ENCODE measurements at regions not wholly inside any gene's neighbourhood (a gene's known extent, or its start where the extent isn't known, plus 50 kb on each side); places are given as distances from the start of the nearest gene placed in this dataset.
"Not testable (repeated sequence)": the region's sequence is repeated elsewhere in the genome, so short reads cannot be mapped to it uniquely, and the experiment has no call there.

DNA sequence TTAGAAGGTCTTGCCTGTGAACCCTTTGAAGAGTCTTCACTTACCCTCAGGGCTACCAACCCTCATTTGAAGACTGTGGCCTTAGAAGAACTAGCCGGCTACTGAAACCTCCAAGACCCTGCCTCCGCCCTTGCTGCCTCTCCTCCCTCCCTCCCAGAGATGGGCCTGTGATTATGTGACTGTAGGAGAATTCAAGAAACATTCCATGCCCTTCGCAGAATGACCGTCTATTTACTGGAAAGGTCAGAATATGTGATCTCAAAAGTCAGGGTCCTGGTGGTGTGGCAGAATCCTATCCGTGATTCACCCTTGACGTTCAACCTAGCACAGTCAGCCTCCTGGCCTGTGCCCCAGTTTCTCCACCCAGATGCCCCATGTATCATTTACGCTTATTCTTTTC, 109.6 kb downstream of the CTNND1 start:
- in situ Hi-C loops (cut with HindIII; ENCODE audit: low sequenced_read_pairs), result no loop called here

DNA sequence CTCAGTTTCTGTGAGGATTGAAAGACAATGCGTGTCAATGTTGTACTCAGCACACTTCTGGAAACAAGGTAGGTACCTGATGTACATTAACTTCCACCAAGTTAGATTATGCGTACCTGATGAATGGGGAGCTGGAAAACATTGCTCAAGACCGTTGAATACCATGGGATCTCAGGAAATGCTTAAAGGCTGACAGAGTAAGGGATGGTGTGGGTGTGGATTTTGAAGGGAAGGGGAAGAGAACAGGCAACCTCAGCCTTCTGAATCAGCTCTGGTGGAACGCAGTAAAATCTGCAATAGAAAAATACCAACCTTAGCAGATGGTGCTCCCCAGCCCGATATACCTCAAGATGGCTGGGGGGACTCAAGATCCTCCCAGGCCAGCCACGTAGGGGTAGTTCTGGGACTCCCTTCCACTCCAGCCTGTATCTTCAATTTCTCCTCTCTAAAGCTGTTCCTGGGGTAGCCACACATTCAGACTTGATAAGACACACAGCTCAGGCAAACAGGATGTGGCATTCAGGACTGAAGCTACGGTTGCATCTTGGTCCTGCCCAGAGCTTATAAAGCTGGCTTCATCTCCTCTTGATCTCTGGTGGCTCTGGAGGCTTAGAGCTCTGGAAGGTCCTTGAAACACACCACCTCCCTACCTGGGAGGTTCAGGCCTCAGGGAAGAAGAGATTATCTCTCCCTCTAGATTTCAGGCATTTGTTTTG, 111.8 kb downstream of the CTNND1 start:
- in situ Hi-C loops (cut with HindIII; ENCODE audit: low sequenced_read_pairs), result no loop called here

DNA sequence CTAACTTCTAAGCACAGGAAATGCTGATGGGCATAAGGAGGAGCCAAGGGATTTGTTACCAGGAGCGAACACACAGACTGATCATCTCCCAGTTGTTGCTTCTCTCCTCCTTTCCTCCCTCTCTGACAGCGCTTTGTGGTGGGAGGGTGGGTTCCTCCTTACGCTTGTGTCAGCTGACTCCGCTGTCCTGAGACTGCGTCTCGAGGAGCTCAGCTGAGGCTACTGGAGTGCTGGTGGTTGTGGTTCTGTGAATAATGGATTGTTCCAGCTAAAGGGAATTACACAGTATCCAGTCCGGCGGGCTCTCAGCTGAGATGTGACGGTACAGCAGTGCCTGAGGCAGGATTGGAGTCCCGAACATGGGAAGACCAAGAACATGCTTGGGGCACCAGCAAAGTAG, 113.4 kb downstream of the CTNND1 start:
- in situ Hi-C loops (cut with HindIII; ENCODE audit: low sequenced_read_pairs), result no loop called here

DNA sequence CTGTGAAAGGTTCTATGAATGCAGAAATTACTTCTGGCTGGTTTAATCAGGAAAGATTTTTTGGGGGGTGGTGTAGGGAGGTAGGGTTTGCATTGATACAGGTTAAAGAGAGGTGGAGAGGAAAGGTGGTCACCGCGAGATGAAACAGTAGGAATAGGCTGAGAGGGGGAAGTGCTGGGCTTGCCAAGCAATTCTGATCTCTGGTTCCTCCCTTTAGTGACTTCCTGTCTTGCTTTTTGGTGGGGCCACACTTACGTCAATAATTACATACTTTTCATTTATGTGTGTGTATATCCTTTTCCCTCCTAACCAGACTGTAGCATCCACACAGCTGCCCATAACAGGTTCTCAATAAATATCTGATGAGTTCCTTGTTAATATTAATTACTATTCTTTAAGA, 120.0 kb downstream of the CTNND1 start:
- in situ Hi-C loops (cut with HindIII; ENCODE audit: low sequenced_read_pairs), result no loop called here

DNA sequence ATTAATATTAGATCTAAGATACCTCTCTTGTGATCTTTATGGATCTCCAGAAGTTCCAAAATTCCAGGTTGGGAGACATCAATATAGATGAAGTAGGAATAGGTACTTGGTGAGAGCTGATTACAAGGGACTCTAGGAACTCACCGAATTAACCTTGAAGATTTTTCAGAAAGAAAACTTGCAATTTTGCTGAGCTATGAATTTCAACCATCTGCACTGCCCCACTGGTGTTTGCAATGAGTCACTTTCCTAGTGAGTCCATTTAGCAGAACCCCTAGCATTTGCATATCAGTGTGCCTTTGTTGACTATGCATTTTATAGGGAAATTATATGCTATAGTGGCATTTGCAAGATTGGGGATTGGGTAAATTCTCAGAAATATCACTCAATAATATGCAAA, 122.0 kb downstream of the CTNND1 start:
- in situ Hi-C loops (cut with HindIII; ENCODE audit: low sequenced_read_pairs), result no loop called here

DNA sequence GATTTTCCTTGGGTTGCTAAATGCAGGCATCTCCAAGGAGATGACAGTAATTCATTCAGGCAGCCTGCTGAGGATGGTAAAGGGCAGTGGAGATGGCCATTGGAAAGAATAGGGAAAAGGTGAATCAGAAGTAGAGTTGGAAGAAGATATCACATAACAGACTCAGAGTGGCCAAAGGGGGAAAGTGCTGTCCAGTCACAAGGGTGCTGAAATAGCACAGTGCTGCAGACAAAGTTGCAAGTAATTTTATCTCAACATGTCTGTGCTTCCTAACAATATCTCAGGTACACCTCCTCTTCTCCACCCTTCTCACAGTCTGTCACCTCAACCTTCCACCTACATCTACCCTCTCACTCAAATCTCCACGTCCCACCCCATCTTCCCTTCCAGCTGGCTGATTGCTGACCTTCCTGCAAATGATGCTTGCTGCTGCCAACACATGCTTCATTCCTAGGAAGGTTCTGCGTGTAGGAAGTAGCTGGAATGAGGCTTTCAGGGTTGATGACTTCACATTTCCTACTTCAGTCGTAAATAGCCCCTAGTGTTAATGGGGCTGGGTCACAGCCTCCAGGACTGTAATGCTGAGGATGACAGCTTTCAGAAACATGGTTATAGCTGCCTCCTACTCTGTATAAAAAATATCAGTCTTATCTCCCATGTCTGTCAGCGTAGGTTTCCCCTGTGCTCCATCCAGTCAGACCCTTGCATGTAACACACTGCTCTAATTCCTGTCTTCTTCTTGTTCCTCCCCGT, 123.9 kb downstream of the CTNND1 start:
- in situ Hi-C loops (cut with HindIII; ENCODE audit: low sequenced_read_pairs), result no loop called here

DNA sequence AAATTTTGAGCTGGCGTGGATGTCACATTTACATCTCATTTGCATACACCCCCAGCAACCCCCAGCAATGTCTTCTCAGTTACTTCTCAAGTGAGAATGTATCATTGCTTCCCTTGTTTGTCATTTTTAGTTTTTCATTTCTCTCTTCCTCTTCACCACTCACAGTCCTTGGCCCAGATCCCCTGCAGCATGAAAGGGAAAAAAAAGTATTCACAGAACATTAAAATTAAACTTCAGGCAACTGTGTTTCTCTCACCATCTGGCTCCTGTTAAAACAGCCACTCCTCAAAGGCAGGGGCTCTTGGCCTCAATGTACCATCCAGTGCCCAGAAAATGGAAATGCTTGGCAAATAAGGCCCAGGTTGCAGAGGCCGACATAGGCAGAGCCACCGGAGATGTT, 126.8 kb downstream of the CTNND1 start:
- in situ Hi-C loops (cut with HindIII; ENCODE audit: low sequenced_read_pairs), result no loop called here

DNA sequence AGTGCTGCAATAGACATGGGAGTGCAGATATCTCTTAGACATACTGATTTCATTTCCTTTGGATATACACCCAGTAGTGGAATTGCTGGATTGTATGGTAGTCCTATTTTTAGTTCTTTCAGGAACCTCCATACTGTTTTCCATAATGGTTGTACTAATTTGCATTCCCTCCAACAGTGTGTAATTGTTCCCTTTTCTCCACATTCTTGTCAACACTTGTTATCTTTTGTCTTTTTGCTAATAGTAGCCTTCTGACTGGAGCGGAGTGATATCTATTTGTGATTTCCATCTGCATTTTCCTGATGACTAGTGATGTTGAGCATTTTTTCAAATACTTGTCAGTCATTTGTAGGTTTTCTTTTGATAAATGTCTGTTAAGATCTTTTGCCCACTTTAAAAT, 128.9 kb downstream of the CTNND1 start:
- in situ Hi-C loops (cut with HindIII; ENCODE audit: low sequenced_read_pairs), result no loop called here

DNA sequence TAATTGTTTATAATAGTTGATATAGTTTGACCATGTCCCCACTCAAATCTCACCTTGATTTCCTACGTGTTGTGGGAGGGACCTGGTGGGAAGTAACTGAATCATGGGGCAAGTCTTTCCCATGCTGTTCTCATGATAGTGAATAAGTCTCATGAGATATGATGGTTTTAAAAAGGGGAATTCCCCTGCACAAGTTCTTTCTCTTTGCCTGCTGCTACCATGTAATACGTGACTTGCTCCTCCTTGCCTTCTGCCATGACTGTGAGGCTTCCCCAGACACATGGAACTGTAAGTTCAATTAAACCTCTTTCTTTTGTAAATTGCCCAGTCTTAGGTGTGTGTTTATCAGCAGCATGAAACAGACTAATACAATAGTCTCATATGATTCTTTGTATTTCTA, 130.5 kb upstream of the OR9Q1 start:
- in situ Hi-C loops (cut with HindIII; ENCODE audit: low sequenced_read_pairs), result not testable (repeated sequence)

DNA sequence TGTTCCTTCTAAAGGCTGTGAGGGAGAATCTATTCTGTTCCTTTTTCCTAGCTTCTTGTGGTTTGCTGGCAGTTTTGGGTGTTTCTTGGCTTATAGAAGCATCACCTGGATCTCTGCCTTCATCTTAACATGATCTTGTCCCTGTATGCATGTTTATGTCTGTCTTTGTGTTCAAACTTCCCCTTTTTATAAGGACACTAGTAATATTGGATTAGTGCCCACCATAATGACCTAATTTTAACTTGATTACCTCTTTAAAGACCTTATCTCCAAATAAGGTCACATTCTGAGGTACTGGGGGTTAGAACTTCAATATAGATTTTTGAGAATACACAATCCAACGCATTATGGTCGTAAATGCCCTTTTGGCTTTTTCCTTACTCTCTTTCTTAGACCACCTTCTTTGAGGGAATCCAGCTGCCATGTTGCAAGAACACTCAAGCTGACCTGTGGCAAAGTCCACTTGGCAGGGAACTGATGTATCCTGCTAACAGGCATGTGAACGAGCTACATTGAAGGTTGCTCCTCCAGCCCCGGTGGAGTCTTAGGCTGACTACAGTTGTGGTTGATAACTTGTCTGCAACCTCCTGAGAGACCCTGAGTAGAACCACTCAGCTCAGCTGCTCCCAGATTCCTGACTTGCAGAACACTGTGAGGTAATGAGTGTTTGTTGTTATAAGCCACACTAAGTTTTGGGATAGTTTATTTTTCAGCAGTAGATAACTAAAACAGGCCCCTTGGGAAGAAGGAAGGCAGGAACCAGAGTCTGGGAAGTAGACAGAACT, 127.1 kb upstream of the OR9Q1 start:
- in situ Hi-C loops (cut with HindIII; ENCODE audit: low sequenced_read_pairs), result no loop called here

DNA sequence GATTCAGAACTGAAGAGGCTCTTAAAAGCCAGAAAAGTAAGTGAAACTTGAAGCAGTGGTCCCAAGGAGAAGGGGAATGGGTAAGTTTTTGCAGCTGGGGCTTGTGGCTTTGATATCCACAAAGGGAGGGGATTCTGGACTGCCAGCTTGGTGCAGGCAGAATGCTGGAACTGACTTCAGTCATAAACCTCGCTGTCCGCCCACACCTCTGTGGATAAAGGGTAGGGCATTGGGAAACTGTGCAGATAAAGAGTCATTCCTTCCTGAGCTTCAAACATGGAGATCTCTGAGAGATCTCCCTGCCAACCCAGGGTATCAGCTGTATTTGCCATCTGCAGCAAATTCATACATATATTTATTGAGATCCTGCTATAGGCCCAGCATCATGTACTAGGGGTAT, 124.3 kb upstream of the OR9Q1 start:
- in situ Hi-C loops (cut with HindIII; ENCODE audit: low sequenced_read_pairs), result no loop called here

DNA sequence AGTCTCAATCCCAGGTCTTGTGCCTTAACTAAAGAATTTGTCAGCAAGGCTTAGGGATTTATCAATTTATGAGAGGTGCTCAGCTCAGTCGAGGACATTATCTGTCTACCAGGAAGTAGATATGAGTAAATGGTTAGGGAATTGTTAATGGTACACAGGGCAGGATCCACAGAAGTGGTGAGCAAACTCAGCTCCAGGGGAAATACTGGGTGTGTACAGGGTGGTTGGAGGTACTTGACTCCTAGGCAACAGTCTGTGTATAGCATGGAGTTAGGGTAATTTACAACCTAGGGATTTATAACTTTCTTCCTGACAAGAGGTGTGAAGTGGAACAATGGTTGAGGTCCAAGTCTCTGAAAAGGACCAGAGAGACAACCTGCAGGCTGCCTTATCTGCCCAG, 123.4 kb upstream of the OR9Q1 start:
- in situ Hi-C loops (cut with HindIII; ENCODE audit: low sequenced_read_pairs), result no loop called here

DNA sequence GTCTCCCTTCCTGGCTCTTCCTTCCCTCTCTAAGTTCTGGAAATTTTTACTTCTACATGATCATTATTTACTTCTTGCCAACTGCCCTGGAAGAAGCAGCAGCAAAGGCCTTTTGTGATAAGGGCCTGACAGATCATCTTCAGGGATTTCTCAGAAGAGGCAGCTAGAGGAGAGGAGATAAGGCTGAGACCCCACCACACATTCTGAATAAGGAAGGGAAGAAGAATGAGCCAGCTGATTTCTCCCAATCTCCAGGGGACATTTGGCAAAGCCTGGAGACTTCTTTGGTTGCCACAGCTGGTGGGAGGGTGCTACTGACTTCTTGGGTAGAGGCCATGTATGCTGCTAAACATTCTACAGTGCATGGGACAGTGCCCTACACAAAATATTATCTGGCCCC, 122.4 kb upstream of the OR9Q1 start:
- in situ Hi-C loops (cut with HindIII; ENCODE audit: low sequenced_read_pairs), result no loop called here

DNA sequence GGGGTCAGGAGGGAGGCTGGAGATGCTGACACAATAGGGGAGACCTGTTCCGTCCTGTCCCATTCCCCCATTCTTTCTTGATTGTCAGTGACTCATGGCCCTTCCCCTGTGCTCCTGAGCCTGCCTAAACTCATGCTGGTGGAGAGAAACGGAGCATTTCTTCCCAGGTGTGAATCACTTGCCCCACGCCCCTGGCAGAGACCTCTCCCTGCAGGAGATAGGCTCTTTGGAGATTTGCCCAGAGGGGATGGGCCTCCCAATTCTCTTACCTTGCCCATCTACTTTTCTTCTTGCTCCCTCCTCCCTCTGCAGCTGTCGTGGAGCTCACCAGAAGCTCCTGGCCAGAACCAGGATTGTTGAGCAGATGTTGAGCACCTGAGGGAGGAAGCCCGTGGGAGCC, 121.9 kb upstream of the OR9Q1 start:
- in situ Hi-C loops (cut with HindIII; ENCODE audit: low sequenced_read_pairs), result no loop called here

DNA sequence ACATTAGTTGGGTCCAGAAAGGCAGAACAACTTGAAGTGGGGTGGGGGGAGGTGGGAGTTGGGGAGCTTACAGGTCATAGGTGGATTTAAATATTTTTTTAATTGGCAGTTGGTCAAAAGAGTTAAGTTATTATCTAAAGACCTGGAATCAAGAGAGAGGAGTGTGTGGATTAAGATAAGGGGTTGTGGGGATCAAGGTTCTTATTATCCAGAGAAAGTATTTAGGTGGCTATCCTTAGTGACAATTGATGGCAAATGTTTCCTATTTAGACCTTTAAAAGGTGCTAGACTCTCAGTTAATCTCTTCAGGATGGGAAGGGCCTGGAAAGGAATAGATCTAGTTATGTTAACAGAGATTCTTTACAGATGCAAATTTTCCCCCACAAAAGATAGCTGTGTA, 120.7 kb upstream of the OR9Q1 start:
- in situ Hi-C loops (cut with HindIII; ENCODE audit: low sequenced_read_pairs), result no loop called here

DNA sequence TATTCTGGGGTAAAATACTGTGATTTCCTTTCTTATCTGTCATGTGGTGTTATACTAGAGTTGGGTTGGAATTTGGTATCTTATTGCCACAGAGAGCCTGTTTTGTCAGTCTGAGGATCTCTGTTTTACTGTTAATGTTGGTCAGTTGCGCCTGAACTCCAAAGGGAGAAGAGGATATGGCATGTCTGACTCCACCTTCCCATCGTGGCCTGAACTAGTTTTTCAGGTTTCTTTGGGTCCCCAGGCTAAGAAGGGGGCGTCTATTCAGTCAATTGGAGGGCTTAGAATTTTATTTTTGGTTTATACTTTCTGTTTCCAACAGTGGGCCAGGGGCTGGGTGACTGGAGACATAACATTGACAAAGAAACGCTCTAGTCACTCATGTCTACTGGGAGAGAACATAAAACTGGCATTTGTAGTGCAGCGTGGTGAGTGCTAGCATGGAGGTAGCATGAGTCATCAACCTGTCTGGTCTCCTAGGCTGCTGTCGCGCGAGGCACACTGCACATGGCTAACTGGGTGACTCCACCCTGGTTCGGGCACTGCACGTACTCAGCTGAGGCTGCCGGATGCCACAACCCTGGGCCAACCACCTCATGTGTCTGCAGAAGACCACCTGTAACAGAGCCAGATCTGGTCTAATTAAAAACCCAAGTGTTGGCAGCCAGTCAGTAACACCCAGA, 120.1 kb upstream of the OR9Q1 start:
- in situ Hi-C loops (cut with HindIII; ENCODE audit: low sequenced_read_pairs), result no loop called here

DNA sequence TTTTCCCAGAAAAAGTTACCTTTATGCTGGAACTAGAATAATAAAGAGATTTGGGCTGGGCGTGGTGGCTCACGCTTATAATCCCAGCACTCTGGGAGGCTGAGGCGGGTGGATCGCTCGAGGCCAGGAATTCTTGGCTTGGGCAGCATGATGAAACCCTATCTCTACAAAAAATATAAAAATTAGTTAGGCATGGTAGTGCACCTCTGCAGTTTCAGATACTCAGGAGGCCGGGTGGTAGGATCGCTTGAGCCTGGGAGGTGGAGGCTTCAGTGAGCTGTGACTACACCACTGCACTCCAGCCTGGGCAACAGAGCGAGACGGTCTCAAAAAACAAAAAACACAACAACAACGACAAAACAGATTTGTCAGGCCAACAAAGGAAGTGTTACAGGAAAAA, 119.3 kb upstream of the OR9Q1 start:
- in situ Hi-C loops (cut with HindIII; ENCODE audit: low sequenced_read_pairs), result no loop called here

DNA sequence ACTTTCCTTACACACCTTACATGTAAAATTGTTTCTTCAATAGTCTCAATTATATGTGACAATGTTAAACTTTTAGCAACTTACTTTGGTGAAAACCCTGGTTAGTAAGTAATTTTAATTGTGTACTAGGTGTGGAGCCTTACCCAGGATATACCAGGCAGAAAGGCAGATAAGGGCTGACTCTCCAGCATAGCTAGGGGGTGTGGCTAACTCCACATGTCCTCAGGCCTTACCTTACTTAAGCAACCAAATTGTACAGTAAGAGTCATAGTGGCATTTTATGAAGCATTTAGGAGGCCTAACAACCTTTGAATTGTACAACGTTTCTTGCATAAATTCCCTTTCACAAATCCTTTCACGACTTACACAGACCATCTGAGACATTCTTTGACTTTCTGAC, 118.2 kb upstream of the OR9Q1 start:
- in situ Hi-C loops (cut with HindIII; ENCODE audit: low sequenced_read_pairs), result no loop called here

DNA sequence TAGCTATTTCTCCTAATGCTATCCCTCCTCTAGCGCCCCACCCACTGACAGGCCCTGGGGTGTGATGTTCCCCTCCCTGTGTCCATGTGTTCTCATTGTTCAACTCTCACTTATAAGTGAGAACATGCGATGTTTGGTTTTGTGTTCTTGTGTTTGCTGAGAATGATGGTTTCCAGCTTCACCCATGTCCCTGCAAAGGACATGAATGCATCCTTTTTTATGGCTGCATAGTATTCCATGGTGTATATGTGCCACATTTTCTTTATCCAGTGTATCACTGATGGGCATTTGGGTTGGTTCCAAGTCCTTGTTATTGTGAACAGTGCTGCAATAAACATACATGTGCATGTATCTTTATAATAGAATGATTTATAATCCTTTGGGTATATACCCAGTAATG, 115.3 kb upstream of the OR9Q1 start:
- in situ Hi-C loops (cut with HindIII; ENCODE audit: low sequenced_read_pairs), result not testable (repeated sequence)

DNA sequence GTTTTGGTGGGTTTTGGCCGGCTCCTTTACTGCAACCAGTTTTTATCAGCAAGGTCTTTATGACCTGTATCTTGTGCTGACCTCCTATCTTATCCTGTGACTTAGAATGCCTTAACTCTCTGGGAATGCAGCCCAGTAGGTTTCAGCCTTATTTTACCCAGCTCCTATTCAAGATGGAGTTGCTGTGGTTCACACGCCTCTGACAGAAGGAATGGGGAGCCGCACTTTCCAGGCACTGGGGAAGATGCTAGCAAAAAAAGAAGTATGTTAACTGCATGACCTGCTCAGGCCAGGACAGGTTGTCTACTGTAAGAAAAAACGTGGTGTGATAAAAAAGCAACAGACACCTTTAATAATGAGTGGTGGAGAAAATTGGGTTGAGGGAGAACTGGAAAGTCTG, 112.2 kb upstream of the OR9Q1 start:
- in situ Hi-C loops (cut with HindIII; ENCODE audit: low sequenced_read_pairs), result not testable (repeated sequence)
